DND-41 (cell line): ENCODE measurements at regions not wholly inside any gene's neighbourhood (a gene's known extent, or its start where the extent isn't known, plus 50 kb on each side); places are given as distances from the start of the nearest gene placed in this dataset.

Experiments used
- EZH2 ChIP-seq: IDR thresholded peaks from 3 replicates; pipeline ENCODE4 v1.6.1; 2012; ENCODE audit warnings: borderline replicate concordance, low read depth, mild to moderate bottlenecking, moderate library complexity, low read length, inconsistent platforms; ENCODE audit not compliant: severe bottlenecking
- TF ChIP-seq, protein P1 (sequence below): IDR thresholded peaks from 2 replicates; pipeline ENCODE4 v1.5.1; 2012; ENCODE audit warnings: borderline replicate concordance, low read length, moderate library complexity, mild to moderate bottlenecking; ENCODE audit not compliant: poor library complexity, severe bottlenecking; ENCODE audit errors: extremely low read depth

- TF ChIP-seq, protein P1, sequence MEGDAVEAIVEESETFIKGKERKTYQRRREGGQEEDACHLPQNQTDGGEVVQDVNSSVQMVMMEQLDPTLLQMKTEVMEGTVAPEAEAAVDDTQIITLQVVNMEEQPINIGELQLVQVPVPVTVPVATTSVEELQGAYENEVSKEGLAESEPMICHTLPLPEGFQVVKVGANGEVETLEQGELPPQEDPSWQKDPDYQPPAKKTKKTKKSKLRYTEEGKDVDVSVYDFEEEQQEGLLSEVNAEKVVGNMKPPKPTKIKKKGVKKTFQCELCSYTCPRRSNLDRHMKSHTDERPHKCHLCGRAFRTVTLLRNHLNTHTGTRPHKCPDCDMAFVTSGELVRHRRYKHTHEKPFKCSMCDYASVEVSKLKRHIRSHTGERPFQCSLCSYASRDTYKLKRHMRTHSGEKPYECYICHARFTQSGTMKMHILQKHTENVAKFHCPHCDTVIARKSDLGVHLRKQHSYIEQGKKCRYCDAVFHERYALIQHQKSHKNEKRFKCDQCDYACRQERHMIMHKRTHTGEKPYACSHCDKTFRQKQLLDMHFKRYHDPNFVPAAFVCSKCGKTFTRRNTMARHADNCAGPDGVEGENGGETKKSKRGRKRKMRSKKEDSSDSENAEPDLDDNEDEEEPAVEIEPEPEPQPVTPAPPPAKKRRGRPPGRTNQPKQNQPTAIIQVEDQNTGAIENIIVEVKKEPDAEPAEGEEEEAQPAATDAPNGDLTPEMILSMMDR = no peak
- no peak for TF ChIP-seq EZH2
Observed at GRCh38 chr16:7271486-7271885, 61.2 kb upstream of the RBFOX1 start.
